ENCODE measurements at regions not wholly inside any gene's neighbourhood (a gene's known extent, or its start where the extent isn't known, plus 50 kb on each side); places are given as distances from the start of the nearest gene placed in this dataset.
A peak's percentile ranks its signal among the peaks of the same experiment; 100 is the strongest.

DNA sequence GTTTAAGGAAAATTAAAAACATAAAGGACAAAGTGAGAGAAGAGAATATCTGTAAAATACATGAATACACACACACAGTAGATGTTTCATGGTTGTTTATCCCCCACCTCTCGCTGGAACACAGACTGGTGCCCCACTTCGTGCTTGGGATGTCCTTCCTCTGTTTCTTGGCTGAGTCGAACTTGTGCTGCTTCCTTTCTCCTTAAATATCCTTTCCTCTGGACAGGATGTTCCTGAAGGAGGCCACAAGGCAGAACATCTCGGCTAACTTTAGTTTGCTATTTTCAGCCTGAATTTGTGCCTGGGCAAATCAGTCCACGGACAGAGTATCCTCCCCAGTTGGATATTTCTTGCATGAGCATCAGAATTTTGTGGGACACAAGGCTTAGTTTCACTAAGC lies 54.7 kb upstream of the ZMYND8 start:
- H2BK120ac ChIP-seq (replicated peaks; ENCODE audit: low read depth, low read length): no peak overlapping the region
- no peak overlapping the region for H2BK5ac ChIP-seq (ENCODE audit: low read depth, low read length)
- H3K79me1 ChIP-seq (ENCODE audit: low read depth, low read length): no peaks in the 10 kb centered on the region
- H3K27ac ChIP-seq (ENCODE audit: low read depth, low read length): no peak overlapping the region
- DNase-seq (ENCODE audit: low read depth in 1 of 2, low spot score in 2 of 2): no peak
- no peak overlapping the region for H4K5ac ChIP-seq (ENCODE audit: insufficient read length, low read depth, low read length)
- H3K56ac ChIP-seq (replicated peaks; ENCODE audit: insufficient read length, low read depth, low read length): no peak overlapping the region
- FAIRE-seq: no peak
- no peaks in the 10 kb centered on the region for H3K27me3 ChIP-seq (replicated peaks in 1 of 4; ENCODE audit: control insufficient read depth in 3 of 4, extremely low read depth in 1 of 4, insufficient read depth in 3 of 4, low read length in 3 of 4)
- CTCF ChIA-PET (ENCODE audit: partially characterized antibody): no interaction called here
- no peaks in the 10 kb centered on the region for H3K23me2 ChIP-seq (ENCODE audit: low read depth, low read length)
- no peak overlapping the region for H3K14ac ChIP-seq (ENCODE audit: insufficient read length)
- no peak overlapping the region for H4K91ac ChIP-seq (replicated peaks; ENCODE audit: insufficient read length, low read length)
- no peak overlapping the region for H3K23ac ChIP-seq (ENCODE audit: insufficient read length)
- 0 out of 2 replicates have a peak overlapping the region, but pooled peaks have one; percentile 1 for H2AFZ ChIP-seq (ENCODE audit: low read length)
- H2BK12ac ChIP-seq (ENCODE audit: low read depth, low read length): no peak overlapping the region
- no peaks in the 10 kb centered on the region for H4K20me1 ChIP-seq (replicated peaks in 1 of 2; ENCODE audit: control insufficient read depth in 1 of 2, insufficient read depth in 2 of 2, low read length in 2 of 2)
- no peaks in the 10 kb centered on the region for H3K36me3 ChIP-seq (ENCODE audit: control insufficient read depth in 2 of 4, insufficient read depth in 4 of 4, low read length in 3 of 4)
- no peaks in the 10 kb centered on the region for H3K9me3 ChIP-seq (ENCODE audit: insufficient read depth in 2 of 2, low read depth in 1 of 2, low read length in 1 of 2)
- TF ChIP-seq HDAC6 (IDR thresholded peaks at IDR 0.05; ENCODE audit: low read depth, low read length): no peak
- no peak for TF ChIP-seq CREB1 (IDR thresholded peaks at IDR 0.05)
- TF ChIP-seq RNF2 (IDR thresholded peaks at IDR 0.05; ENCODE audit: borderline replicate concordance, low read depth, low read length, missing control alignments, poor library complexity, severe bottlenecking): no peak
- no peak for TF ChIP-seq GABPA (IDR thresholded peaks at IDR 0.05; ENCODE audit: borderline replicate concordance, insufficient read depth, low read length)
- TF ChIP-seq TBP (IDR thresholded peaks at IDR 0.05; ENCODE audit: low read depth, low read length): no peak
- TF ChIP-seq BACH1 (IDR thresholded peaks at IDR 0.05; ENCODE audit: low read length): no peak
- no peak for TF ChIP-seq SIN3A (conservative IDR thresholded peaks at IDR 0.05 in 1 of 2, IDR thresholded peaks at IDR 0.05 in 1 of 2; ENCODE audit: low read depth in 1 of 2, low read length in 2 of 2)
- no peak for TF ChIP-seq BRCA1 (IDR thresholded peaks at IDR 0.05; ENCODE audit: low read depth, low read length)
- TF ChIP-seq HDAC2 (IDR thresholded peaks at IDR 0.05; ENCODE audit: borderline replicate concordance in 1 of 2, low read depth in 2 of 2, low read length in 2 of 2): no peak
- TF ChIP-seq KDM5A (IDR thresholded peaks at IDR 0.05; ENCODE audit: low read length): no peak
- no peak for TF ChIP-seq SP1 (IDR thresholded peaks at IDR 0.05; ENCODE audit: low read depth, low read length)
- TF ChIP-seq, protein P1, sequence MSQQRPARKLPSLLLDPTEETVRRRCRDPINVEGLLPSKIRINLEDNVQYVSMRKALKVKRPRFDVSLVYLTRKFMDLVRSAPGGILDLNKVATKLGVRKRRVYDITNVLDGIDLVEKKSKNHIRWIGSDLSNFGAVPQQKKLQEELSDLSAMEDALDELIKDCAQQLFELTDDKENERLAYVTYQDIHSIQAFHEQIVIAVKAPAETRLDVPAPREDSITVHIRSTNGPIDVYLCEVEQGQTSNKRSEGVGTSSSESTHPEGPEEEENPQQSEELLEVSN (IDR thresholded peaks at IDR 0.05): no peak
- TF ChIP-seq CBX8 (IDR thresholded peaks at IDR 0.05; ENCODE audit: borderline replicate concordance, low read depth, low read length): no peak
- H3K9ac ChIP-seq (replicated peaks in 1 of 4; ENCODE audit: extremely low read depth in 1 of 4, low read depth in 3 of 4, low read length in 3 of 4): no peak overlapping the region
- no peak overlapping the region for H2AK5ac ChIP-seq (ENCODE audit: low read depth, low read length)
- no peak overlapping the region for H3K18ac ChIP-seq (ENCODE audit: extremely low read depth, low read length)
- H3K4me3 ChIP-seq (ENCODE audit: extremely low read depth in 1 of 4, insufficient read depth in 2 of 4, low read depth in 3 of 4, low read length in 4 of 4): no peak overlapping the region
- no peaks in the 10 kb centered on the region for H3K79me2 ChIP-seq (ENCODE audit: control insufficient read depth in 1 of 2, insufficient read depth in 2 of 2, low read length in 2 of 2)
- WGBS, 2 experiments (ENCODE audit: extremely low coverage in 1 of 2, insufficient coverage in 1 of 2, insufficient read length in 1 of 2, insufficient replicate concordance in 2 of 2, low coverage in 1 of 2, low lambda C conversion rate in 2 of 2, missing lambda C conversion rate in 1 of 2): 93% methylated on average over 5 of the region's 5 CpGs; no CpG with 5 or more reads in 1 of the 2 experiments
- H2BK15ac ChIP-seq (ENCODE audit: low read length): no peak overlapping the region
- H3K4me2 ChIP-seq (ENCODE audit: insufficient read depth in 1 of 2, low read depth in 2 of 2, low read length in 2 of 2): no peak overlapping the region
- no peak overlapping the region for H4K8ac ChIP-seq (ENCODE audit: extremely low read depth, insufficient read depth, low read length)
- H3K4ac ChIP-seq (replicated peaks; ENCODE audit: insufficient read length, low read depth, low read length): no peak overlapping the region
- POLR2A ChIA-PET (ENCODE audit: partially characterized antibody): no interaction called here
- H2BK20ac ChIP-seq (ENCODE audit: low read length): no peak overlapping the region
- H3K4me1 ChIP-seq (replicated peaks in 1 of 4; ENCODE audit: control insufficient read depth in 3 of 4, insufficient read depth in 4 of 4, low read length in 3 of 4): no peaks in the 10 kb centered on the region
